Adipocyte (in vitro differentiated cells): ENCODE measurements at regions not wholly inside any gene's neighbourhood (a gene's known extent, or its start where the extent isn't known, plus 50 kb on each side); places are given as distances from the start of the nearest gene placed in this dataset.
"Not testable (repeated sequence)": the region's sequence is repeated elsewhere in the genome, so short reads cannot be mapped to it uniquely, and the experiment has no call there.

Experiments
- DNase-seq: peaks from one replicate; pipeline ENCODE4 v3.0.0-alpha.2; 2015; ENCODE audit warnings: low read depth
- H3K27me3 ChIP-seq: replicated peaks from 2 replicates; pipeline ENCODE4 v1.7.0; 2013; ENCODE audit warnings: mild to moderate bottlenecking, low read length, moderate library complexity; ENCODE audit not compliant: control insufficient read depth, insufficient read depth
- H3K36me3 ChIP-seq: 2 replicates; pipeline ENCODE4 v1.7.0; 2013; ENCODE audit warnings: low read length, mild to moderate bottlenecking, moderate library complexity; ENCODE audit not compliant: control insufficient read depth, insufficient read depth, severe bottlenecking
- H3K4me1 ChIP-seq: 2 replicates; pipeline ENCODE4 v1.7.0; 2013; ENCODE audit warnings: mild to moderate bottlenecking, low read length, moderate library complexity; ENCODE audit not compliant: control insufficient read depth, insufficient read depth
- H3K4me3 ChIP-seq: 2 replicates; pipeline ENCODE4 v1.7.0; 2013; ENCODE audit warnings: mild to moderate bottlenecking, low read length, moderate library complexity
- H3K9ac ChIP-seq: 2 replicates; pipeline ENCODE4 v1.7.0; 2013; ENCODE audit warnings: mild to moderate bottlenecking, low read length, moderate library complexity
- H3K9me3 ChIP-seq: 2 replicates; pipeline ENCODE4 v1.7.0; 2013; ENCODE audit warnings: mild to moderate bottlenecking, low read length, moderate library complexity; ENCODE audit not compliant: control insufficient read depth

DNA sequence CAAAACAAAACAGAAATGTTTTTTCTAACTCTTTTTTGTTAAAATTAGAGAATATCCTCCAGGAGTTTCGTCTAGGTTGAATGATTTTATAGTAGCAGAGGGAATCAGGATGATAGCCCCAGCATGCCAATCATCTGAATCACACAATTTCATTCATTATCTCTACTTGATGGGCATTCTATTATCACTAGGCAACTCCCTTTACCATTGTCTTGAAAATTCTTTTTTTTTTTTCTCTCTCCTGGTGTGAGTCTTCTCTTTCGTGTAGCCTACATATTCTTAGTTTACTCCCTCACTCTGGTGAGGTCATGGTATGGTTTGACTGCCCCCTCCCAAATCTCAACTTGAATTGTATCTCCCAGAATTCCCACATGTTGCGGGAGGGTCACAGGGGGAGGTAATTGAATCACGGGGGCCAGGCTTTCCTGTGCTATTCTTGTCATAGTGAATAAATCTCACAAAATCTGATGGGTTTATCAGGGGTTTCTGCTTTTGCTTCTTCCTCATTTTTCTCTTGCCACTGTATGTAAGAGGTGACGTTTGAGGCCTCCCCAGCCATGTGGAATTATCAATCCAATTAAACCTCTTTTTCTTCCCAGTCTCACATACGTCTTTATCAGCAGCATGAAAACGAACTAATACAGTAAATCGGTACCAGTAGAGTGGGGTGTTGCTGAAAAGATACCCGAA is 105.0 kb downstream of the OTUD1 start:
- no peaks in the 10 kb centered on the region for H3K27me3 ChIP-seq
- no peaks in the 10 kb centered on the region for H3K36me3 ChIP-seq
- no peaks in the 10 kb centered on the region for H3K9me3 ChIP-seq
- H3K9ac ChIP-seq, result no peak overlapping the region
- DNase-seq, result no peak
- no peak overlapping the region for H3K4me3 ChIP-seq
- H3K4me1 ChIP-seq, result peaks cover 5% of the 10 kb centered on the region

DNA sequence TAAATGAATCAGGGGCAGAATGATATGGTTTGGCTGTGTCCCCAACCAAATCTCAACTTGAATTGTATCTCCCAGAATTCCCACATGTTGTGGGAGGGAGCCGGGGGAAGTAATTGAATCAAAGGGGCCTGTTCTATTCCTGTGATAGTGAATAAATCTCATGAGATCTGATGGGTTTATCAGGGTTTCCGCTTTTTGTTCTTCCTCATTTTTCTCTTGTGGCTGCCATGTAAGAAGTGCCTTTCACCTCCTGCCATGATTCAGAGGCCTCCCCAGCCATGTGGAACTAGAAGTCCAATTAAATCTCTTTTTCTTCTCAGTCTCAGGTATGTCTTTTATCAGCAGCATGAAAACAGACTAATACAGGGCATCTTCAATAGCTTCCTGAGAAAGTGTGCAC is 107.0 kb downstream of the OTUD1 start:
- not testable (repeated sequence) for H3K9ac ChIP-seq, H3K36me3 ChIP-seq, H3K4me1 ChIP-seq, H3K4me3 ChIP-seq, H3K9me3 ChIP-seq, DNase-seq, H3K27me3 ChIP-seq

DNA sequence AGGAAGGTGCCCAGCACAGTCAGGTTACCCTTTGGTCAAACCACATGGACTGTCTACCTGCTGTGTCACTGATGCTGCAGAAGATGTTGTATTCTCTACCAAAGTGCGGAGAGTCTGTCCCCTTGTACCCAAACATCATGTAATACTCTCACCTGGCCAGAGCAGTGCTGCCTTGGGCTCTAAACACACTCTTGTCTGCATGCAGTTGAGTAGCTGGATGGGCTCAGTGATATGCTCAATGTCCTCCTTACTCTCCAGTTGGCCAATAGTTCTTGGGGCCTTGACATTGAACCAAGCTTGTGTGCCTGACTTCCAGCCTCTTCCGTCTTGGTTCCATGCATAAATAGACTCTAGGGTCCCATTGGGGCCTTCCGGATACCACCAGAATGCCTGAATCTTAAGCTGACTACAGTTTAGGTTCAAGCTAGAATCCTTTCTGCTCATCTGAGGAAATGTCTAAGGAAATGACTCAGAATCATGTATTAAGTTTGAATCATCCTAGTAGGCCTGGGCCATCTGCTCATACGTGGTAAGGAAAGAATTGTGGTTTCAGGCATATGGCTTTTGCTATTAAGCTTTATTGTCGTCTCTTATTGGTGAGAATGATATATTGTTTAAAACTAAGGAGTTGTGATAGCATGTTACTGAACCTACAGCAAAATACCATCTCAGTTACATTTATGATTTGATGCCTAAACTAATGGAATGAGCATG is 118.0 kb downstream of the OTUD1 start:
- peaks cover 20% of the 10 kb centered on the region for H3K4me1 ChIP-seq
- no peak overlapping the region for H3K4me3 ChIP-seq
- H3K9me3 ChIP-seq, result peaks cover 13% of the 10 kb centered on the region
- H3K9ac ChIP-seq, result no peak overlapping the region
- no peaks in the 10 kb centered on the region for H3K27me3 ChIP-seq
- no peaks in the 10 kb centered on the region for H3K36me3 ChIP-seq
- DNase-seq, result no peak

DNA sequence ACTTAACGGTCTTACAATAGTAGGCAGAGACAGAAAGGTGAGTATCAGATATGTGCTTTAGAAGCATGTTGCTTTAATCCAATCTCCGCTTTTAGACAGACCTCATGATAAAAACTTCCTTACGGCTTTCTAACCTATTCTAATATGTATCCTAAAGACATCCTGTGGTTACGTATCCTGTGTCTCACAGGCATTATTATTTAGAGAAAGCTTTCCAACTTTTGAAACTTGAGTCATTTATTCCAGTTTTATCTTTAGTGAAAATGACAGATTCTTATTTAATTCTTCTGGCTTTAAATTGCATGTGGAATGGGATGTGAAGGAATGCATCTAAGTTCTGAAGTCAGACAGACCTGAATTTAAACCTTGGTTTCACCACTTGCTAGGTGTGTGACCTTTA is 118.9 kb downstream of the OTUD1 start:
- Histone ChIP-seq H3K4me1 (peaks cover 20% of the 10 kb centered on the region), H3K9me3 (peaks cover 19% of the 10 kb centered on the region), H3K27me3 (no peaks in the 10 kb centered on the region), H3K4me3 (peak overlapping the region; percentile 3), H3K36me3 (no peaks in the 10 kb centered on the region), H3K9ac (no peak overlapping the region)
- DNase-seq, result no peak

DNA sequence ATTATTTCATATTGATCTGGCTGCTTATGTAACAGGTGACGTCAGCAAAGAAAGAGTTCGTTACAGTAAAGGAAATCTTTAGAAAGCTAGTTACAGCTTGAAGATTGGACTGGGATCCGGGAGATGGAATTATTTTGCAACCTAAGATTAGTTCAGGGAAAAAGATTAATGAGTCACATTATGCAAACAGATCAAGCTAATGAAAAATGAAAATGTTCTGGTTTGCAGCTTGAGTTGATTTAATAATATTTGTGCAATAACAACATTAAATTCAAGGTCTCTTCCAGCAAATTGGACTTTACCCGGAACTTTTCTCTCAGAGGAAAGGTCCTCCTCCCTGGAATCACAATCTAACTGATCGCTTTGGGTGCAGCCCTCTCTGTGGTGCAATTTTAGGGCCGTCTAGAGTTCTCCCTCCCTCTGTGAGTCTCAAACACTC is 119.5 kb downstream of the OTUD1 start:
- Histone ChIP-seq H3K4me3 (peak overlapping the region; percentile 20), H3K9me3 (peaks cover 19% of the 10 kb centered on the region), H3K9ac (peak overlapping the region; percentile 3), H3K27me3 (no peaks in the 10 kb centered on the region), H3K4me1 (peaks cover 20% of the 10 kb centered on the region), H3K36me3 (no peaks in the 10 kb centered on the region)
- no peak for DNase-seq

DNA sequence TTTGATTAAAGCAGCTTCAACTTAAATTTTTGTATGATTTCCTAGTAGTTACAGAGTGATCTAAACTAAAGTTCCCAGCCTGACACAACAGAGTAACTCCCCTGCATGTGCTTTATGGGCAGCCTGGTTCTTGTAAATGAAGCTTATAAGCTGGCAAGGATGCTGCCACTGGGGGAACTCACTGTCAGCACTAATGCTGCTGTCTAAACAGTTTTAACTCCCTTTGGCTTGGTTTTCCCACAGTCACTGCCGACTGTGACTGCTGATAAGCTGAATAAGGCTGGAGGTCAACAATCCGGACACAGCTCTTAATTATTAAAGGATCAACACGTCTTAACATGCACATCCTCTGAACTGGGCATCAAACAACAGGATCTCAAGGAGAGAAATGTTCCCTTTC is 130.1 kb downstream of the OTUD1 start:
- Histone ChIP-seq H3K4me1 (no peaks in the 10 kb centered on the region), H3K4me3 (no peak overlapping the region), H3K27me3 (no peaks in the 10 kb centered on the region), H3K36me3 (no peaks in the 10 kb centered on the region), H3K9me3 (peaks cover 41% of the 10 kb centered on the region), H3K9ac (no peak overlapping the region)
- DNase-seq, result no peak

DNA sequence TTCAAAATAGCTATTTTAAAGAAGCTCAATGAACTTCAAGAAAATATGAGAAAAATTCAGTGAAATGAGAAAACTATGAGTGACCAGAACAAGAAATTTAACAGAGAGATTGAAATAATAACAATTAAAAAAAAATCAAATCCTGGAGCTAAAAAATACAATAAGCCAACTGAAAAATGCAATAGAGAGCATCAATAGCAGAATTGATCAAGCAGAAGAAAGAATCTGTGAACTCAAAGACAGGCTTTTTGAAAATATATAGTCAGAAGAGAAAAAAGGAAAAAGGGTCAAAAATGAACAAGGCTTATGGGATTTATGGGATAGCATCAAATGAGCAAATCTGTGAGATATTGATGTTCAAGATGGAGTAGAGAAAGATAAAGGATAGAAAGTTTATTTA is 133.0 kb downstream of the OTUD1 start:
- DNase-seq, result no peak
- Histone ChIP-seq H3K4me1 (no peaks in the 10 kb centered on the region), H3K27me3 (no peaks in the 10 kb centered on the region), H3K9ac (no peak overlapping the region), H3K9me3 (peaks cover 26% of the 10 kb centered on the region), H3K4me3 (peak overlapping the region; percentile 17), H3K36me3 (no peaks in the 10 kb centered on the region)

DNA sequence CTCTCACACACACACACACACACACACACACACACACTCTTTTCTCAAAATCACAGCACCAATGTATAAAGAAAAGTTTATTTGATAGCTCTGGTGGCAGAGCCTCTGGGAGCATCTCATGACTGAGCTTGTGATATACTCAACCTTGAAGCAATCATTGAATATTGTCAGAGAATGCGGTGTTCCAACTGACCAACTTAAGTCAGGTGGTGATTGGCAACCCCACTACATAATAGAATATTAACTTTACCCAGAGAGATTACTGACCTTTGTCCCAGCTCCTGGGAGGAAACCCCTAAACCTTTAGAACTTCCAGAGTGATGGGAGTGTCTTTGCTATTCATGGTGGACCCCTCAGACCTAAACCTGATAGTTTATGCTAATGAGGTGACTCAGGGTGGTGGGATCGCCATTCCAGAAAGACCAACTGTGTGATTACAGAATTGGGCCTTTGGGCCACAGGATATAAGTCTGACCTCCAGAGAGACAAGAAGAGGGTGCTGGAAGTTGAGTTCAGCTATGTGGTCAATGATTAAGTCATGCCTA is 143.1 kb downstream of the OTUD1 start:
- Histone ChIP-seq H3K9me3 (no peaks in the 10 kb centered on the region), H3K4me3 (no peak overlapping the region), H3K4me1 (no peaks in the 10 kb centered on the region), H3K9ac (no peak overlapping the region), H3K36me3 (no peaks in the 10 kb centered on the region), H3K27me3 (no peaks in the 10 kb centered on the region)
- DNase-seq, result no peak

DNA sequence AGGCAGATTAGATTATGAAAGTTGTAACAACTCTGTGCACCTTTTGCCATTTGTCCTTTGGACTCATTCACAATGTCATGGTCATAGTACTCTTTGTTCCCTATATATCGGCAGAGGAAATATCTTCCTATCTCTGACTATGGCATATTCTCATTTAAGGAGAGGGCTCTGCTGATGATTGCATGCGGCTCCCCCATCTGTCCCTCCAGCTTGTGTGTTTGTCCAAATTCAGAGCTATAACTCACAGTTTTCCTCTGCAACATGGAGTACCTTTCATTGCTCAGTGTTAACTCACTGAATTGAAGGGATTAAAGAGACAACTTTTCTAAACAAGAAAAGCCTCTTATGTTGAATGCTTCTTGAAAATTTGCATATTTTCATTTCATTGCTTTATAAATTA is 145.5 kb downstream of the OTUD1 start:
- Histone ChIP-seq H3K36me3 (no peaks in the 10 kb centered on the region), H3K4me1 (no peaks in the 10 kb centered on the region), H3K4me3 (no peak overlapping the region), H3K27me3 (no peaks in the 10 kb centered on the region), H3K9me3 (no peaks in the 10 kb centered on the region), H3K9ac (no peak overlapping the region)
- DNase-seq, result no peak

DNA sequence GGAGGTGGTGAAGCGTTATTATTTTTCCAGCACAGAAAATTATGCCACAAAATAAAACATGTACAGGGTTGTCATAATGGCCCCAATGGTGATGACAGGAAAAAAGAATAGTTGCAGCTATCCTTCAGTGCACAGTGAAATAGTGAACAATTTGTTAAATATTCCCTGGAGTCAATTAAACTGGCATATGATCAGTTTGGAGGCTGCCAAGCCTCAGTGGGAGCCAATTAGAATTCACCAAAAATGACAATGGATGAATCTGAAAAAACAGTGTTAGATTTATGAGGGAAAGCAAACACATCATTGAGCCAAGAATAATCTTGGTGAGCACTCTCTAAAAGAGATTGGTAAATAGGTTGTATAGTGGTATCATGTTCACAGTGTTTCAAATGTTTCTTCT is 146.3 kb downstream of the OTUD1 start:
- Histone ChIP-seq H3K9ac (no peak overlapping the region), H3K4me1 (no peaks in the 10 kb centered on the region), H3K36me3 (no peaks in the 10 kb centered on the region), H3K4me3 (no peak overlapping the region), H3K27me3 (no peaks in the 10 kb centered on the region), H3K9me3 (no peaks in the 10 kb centered on the region)
- DNase-seq, result no peak

DNA sequence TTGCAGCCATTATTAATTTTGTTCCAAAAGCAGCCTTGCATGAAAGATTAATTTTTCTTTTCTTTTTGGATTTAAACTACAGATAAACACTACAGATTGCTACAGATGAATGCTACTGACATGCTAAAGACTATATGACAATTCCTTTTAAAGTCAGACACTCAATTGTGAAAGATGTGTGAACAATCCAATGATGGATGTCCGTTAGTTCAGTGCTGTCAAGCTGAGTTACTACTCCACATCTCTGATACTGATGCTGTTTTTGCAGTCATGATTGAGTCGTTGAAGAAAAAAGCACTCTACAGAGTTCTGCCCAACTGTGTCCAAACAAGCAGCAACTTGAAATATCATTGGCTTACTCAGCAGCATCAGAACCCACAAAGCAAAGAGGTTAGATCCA is 146.8 kb downstream of the OTUD1 start:
- H3K36me3 ChIP-seq, result no peaks in the 10 kb centered on the region
- H3K9me3 ChIP-seq, result no peaks in the 10 kb centered on the region

More for the DNA sequence above, 146.8 kb downstream of the OTUD1 start:
- H3K9ac ChIP-seq, result no peak overlapping the region
- no peak overlapping the region for H3K4me3 ChIP-seq
- H3K4me1 ChIP-seq, result no peaks in the 10 kb centered on the region
- no peak for DNase-seq
- H3K27me3 ChIP-seq, result no peaks in the 10 kb centered on the region
